Ureter (tissue), 1 donor: ENCODE measurements at regions not wholly inside any gene's neighbourhood (a gene's known extent, or its start where the extent isn't known, plus 50 kb on each side); places are given as distances from the start of the nearest gene placed in this dataset.

ENCODE experiments used
- DNase-seq: peaks from one replicate; pipeline ENCODE4 v3.0.0-alpha.2; 2020; ENCODE audit warnings: low spot score
- donor health status: DM: yes; HTN: yes; CAD: no.

DNA sequence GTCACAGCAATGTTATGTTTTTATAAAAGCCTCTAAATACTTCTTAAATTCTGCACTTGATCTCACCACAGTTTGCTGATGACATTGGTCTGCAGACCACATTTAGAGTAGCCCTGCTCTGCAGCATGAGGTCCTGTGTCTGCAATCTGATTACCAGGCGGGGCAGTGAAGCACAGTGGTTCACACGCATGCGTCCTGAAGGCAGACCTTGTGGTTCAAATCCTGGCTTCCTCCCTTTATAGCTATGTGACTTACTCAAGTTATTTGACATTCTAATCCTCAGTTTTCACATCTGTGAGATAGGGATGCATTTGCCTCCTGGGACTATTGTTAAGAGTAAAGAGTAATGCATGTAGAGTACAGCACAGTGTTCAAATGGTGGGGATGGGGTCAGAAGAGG lies 50.3 kb downstream of the BMAL2 start:
- DNase-seq: no peak

DNA sequence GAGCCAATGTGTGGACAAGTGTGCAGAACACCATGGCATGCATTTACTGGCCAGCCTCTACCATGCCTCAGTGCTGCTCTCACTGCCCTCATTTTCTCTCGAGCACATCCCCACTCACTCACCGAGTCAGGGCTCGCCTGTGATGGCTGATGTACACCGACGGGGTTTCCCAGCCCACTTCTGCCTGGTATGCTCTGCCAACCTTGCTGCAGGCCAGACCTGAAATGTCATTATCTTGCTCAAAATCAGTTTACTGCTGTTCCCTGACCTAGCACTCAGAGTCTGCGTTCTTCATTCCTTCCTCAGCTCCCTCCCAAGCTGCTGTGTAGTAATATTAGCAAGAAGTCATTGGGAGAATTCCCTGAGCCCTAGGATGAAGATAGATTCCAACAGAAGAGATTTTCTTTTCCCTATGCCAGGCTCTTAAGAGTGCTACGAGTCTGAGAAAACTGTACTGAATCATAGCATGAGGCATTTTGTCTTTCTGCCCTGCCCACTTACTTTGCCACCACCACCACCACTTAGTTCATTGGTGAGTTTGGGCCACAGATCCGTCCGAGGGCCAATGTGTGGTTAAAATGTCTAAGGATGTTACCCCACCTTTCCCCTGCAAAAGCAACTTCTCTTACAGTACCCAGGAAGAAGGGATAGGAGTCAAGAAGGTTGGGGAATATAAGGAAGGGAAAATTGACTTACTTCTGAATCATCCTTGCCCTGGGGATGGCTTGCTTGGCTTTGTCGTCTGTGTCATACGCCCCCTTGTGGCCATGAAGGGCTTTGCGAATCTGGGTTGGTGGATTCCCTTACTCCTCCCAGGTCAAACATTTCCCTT lies 51.0 kb downstream of the BMAL2 start:
- DNase-seq: peak; percentile 76

DNA sequence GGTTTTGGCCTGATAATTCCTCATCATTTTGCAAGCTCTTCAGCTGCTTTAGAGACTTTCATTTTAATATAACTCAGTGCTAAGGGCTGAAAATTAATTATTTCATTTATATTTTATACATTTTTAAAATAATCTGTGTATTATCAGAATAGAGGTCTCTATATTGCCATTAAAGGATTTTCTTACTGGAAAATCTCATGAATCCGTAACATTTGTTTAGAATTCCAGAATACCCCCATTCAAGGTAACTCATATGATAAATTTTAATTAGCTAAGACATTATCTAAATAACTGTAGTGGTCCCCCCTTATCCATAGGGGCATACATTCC lies 51.6 kb downstream of the BMAL2 start:
- no peak for DNase-seq

DNA sequence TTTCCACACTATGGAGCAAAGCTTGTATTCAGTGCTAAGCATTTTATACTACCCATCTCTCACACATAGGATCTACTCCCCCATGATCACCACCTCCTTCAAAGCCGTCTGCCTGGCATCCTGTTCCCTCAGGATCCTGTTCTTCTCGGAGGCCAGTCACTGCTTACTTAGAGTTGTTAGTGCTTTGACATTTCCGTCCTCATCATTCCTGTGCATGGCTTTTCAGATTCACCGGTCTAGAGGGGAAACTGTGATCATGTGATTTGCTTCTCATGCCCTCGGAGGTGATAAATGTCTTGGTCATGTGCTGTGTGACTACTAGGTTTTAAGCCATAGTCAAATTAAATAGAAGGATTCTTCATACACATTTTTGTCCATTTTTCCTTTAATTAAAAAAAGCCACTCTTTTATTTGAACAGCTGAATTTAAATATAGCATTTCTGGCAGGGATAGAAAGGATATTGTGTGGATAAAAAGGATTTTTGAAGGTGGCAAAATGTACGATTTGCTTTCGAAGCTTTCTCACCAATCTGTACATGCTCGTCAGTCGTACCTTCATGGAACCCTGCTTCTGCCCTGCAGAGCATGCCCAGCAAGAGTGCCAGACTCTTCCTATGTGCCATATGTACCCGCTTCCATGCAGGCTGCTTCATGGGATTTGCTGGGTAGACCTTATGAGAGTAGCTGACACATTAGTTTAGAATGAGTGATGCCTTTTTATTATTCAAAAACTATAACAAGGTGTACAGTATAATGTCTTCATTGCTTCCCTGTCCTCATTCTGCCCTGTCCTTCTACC lies 53.3 kb downstream of the BMAL2 start:
- DNase-seq: no peak

DNA sequence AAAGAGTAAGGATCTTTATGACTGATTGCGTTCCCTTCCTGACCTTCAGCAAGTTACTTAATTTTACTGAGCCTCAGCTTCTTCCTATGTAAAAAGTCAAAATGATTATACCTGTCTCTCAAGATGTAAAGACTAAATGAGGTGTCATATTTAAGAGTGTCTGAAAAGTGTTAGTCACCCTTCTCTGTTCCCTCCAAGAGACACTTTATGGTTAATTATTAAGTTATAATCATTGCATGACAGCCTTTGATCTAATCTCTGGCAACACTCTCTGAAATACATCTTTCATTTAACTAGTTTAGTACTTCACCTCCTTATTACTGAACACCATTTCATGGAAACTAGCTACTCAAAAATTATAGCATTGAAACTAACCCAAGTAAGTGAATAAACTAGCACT lies 54.8 kb downstream of the BMAL2 start:
- DNase-seq: no peak

DNA sequence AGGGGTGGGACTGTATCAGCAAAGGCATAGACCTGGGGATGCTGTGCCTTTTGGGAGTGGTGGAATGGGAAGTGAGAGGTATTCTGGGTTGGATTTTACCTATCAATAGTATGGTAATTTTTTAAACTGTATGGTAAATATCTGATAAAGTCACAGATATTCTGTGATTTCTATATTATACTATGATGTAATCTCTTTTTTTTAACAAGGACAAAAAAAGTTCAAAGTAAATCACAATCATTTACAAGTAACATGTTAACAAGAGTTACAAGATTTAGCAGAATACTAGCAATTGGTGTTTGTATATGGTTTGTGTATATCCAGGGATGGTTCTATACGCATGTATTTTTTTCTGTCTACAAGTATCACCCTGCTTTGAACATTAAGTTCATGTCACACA lies 56.0 kb downstream of the BMAL2 start:
- DNase-seq: no peak

DNA sequence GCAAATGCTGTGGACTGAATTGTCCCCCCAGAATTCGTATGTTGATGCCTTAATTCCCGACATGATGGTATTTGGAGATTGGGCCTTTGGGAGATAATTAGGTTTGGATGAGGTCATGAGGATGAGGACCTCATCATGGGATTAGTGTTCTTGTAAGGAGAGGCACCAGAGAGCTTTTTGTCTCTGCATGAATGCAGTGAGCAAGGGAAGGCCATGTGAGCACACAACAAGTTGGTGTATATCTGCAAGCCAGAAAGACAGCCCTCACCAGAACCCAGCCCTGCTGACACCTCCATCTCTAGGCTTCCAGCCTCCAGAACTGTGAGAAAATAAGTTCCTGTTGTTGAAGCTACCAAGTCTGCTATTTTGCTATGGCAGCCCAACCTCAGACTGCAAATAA lies 51.9 kb upstream of the SMCO2 start:
- DNase-seq: no peak

- no peak for DNase-seq
These were observed 50.2 kb upstream of the SMCO2 start for GRCh38 chr12:27396216-27396815.
